GM10248 (cell line): ENCODE measurements at regions not wholly inside any gene's neighbourhood (a gene's known extent, or its start where the extent isn't known, plus 50 kb on each side); places are given as distances from the start of the nearest gene placed in this dataset.

Experiments used
- CTCF ChIA-PET: fragments of 300-600 bp; sonication (Branson Sonifier 250); formaldehyde crosslinking; extraction: SDS; loops from one replicate; lab custom pipeline; 2021; ENCODE audit warnings: antibody characterized with exemption; lab: Yijun Ruan, JAX
- POLR2A ChIA-PET: fragments of 350-650 bp; sonication (Branson Sonifier 250); formaldehyde crosslinking; extraction: SDS; loops from one replicate; lab custom pipeline; 2020; ENCODE audit warnings: antibody characterized with exemption; lab: Yijun Ruan, JAX
- DNase-seq: peaks from one replicate; pipeline ENCODE4 v3.0.0; 2012; ENCODE audit errors: extremely low spot score
- CTCF ChIP-seq: IDR thresholded peaks from 2 replicates; pipeline ENCODE4 v1.5.1; 2012; ENCODE audit warnings: mild to moderate bottlenecking, low read depth; ENCODE audit errors: extremely low read depth, missing control alignments, control extremely low read depth

DNA sequence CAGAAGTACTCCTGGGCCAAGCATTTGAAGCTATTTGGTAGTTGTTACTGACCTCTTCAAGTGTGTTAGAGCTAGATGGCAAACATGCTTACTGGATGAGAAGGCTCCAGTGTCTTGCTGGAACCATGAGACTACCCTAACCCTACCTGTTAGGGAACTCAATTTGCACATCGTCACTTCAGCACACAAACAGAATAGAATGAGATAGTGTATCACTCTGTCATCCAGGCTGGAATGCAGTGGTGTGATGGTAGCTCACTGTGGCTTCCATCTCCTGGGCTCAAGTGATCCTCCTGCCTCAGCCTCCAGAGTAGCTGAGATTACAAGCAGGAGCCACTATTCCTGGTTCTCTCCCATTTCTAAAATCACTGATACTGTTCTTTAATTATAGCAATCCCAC lies 417.0 kb upstream of the ATXN7L3B start:
- ChIA-PET POLR2A (no interaction called here), CTCF (no interaction called here)
- no peak for TF ChIP-seq CTCF
- DNase-seq: no peak

DNA sequence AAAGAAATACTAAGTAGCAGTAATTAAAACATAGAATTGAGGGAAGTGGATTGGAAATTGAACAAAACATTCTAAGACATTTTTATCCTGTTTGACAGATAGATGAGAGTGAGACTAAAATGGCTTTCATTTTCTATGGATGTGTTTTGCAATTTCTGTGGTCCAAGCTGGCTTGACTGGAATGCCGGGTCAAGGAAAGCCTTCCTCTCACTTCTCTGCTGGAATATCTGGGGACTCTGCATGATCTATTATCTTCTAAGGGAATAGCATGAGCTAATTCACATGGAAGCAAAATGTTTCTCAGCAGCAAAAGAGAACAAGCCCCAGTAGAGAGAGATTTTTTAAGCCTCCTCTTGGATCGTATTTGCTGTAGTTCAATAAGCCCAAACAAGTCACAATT lies 407.9 kb upstream of the ATXN7L3B start:
- no peak for DNase-seq
- ChIA-PET CTCF (no interaction called here), POLR2A (no interaction called here)
- TF ChIP-seq CTCF: no peak

GRCh38 chr12:74144396-74144795 lies 393.2 kb upstream of the ATXN7L3B start:
- DNase-seq: no peak
- TF ChIP-seq CTCF: no peak
- ChIA-PET CTCF (interaction anchor here (1.0 kb wide), 1 partner anchor 10 kb away, joined by 3 read pairs; no protein-coding TSS in a partner anchor), POLR2A (no interaction called here)

DNA sequence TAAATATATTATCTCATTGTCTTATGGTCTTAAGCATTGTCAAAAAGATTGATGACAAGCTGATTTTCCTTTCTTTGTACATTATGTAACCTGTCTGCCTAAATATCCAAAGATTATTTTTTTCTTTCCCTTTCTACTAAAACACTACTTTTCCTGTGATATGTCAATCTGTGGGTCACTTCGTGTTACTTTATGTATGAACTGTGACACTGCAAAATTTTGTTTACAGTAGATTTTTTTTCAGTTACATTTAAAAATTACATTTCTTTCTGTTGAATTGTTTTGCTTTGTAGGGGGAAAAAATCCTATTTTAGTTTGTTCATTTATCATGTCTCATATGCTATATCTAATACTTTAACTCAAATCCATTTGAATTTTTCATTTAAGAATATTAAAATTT lies 392.3 kb upstream of the ATXN7L3B start:
- CTCF ChIA-PET: no interaction called here

DNA sequence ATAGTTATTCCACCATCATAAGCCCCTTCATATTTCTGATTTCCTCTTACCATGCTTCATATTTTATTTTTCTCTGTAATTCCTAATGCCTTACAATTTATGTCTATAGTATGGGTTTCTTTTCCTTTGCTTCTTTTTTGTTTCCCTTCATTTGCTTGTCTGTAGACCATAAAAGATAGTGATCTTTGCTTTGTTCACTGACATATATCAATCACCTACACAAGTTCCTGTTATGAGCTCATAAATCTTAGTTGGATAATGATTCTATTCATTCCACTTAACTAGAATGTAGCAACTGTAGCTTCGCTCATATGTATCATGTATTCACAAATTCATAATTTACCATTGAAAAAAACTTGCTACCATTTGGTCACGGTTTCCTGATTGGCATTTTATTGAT lies 388.8 kb upstream of the ATXN7L3B start:
- TF ChIP-seq CTCF: no peak
- no peak for DNase-seq
- POLR2A ChIA-PET: no interaction called here
- CTCF ChIA-PET: no interaction called here

More for the DNA sequence above, 392.3 kb upstream of the ATXN7L3B start:
- DNase-seq: no peak
- no peak for TF ChIP-seq CTCF
- POLR2A ChIA-PET: no interaction called here

DNA sequence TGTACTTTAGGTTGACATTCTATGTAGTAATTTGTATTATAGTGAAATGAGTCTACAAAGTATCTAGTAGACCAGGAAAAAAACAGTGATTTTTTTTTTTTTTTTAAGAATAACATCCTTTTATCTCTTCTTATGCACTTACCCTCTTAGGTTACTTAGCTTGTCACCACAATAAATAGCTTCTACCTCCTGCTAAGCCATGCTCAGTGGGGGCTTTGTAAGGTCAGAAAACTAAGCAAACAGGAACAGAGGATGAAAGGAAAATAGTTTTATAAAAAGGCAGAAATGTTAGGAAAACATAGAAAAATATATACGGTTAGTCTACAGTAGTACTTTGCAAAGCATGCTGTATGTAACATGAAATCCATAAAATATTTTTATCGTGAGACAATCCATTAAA lies 385.3 kb upstream of the ATXN7L3B start:
- ChIA-PET CTCF (no interaction called here), POLR2A (no interaction called here)
- no peak for TF ChIP-seq CTCF
- no peak for DNase-seq

- CTCF ChIA-PET: no interaction called here
- POLR2A ChIA-PET: no interaction called here
- no peak for TF ChIP-seq CTCF
- no peak for DNase-seq
Observed at GRCh38 chr12:74166096-74166495, 371.5 kb upstream of the ATXN7L3B start.
